ENCODE measurements at regions not wholly inside any gene's neighbourhood (a gene's known extent, or its start where the extent isn't known, plus 50 kb on each side); places are given as distances from the start of the nearest gene placed in this dataset.

- no peak for DNase-seq (ENCODE audit: low read depth, low spot score)
- dilution Hi-C loops (cut with MboI; ENCODE audit: extremely low pct_ligation_motif_present, low sequenced_read_pairs), result no loop called here
These were observed 145.1 kb upstream of the FSTL4 start for GRCh38 chr5:133757396-133757945.

GRCh38 chr5:133756756-133757155, 144.4 kb upstream of the FSTL4 start:
- dilution Hi-C loops (cut with MboI; ENCODE audit: extremely low pct_ligation_motif_present, low sequenced_read_pairs), result no loop called here
- H3K4me2 ChIP-seq (ENCODE audit: control insufficient read depth, extremely low read depth, insufficient read depth, low read depth, low read length), result no peak overlapping the region
- no peaks in the 10 kb centered on the region for H3K9me3 ChIP-seq (ENCODE audit: control insufficient read depth, low read depth, low read length)
- FAIRE-seq, result no peak
- no peak overlapping the region for H2AFZ ChIP-seq (ENCODE audit: control insufficient read depth, low read length)
- H3K4me1 ChIP-seq (ENCODE audit: control insufficient read depth, extremely low read depth, insufficient read depth, low read length), result peaks cover 8% of the 10 kb centered on the region
- TF ChIP-seq EZH2 (IDR thresholded peaks at IDR 0.05; ENCODE audit: low read length) (no peak), CTCF (optimal IDR thresholded peaks at IDR 0.05 in 1 of 3, IDR thresholded peaks at IDR 0.05 in 1 of 3, conservative IDR thresholded peaks at IDR 0.05 in 1 of 3; ENCODE audit: extremely low read depth in 1 of 3, insufficient read depth in 2 of 3, low read length in 3 of 3) (no peak)
- no peak for DNase-seq (ENCODE audit: low read depth, low spot score)
- no peak overlapping the region for H3K27ac ChIP-seq (ENCODE audit: control insufficient read depth, insufficient read depth, low read length)
- H3K9me1 ChIP-seq (ENCODE audit: control insufficient read depth, extremely low read depth, insufficient read depth, low read length), result no peaks in the 10 kb centered on the region
- no peaks in the 10 kb centered on the region for H3K36me3 ChIP-seq (ENCODE audit: control insufficient read depth in 2 of 2, extremely low read depth in 1 of 2, insufficient read depth in 2 of 2, low read length in 2 of 2)
- peaks cover 17% of the 10 kb centered on the region for H3K27me3 ChIP-seq (ENCODE audit: control insufficient read depth, extremely low read depth, insufficient read depth, low read length)
- H3K79me2 ChIP-seq (ENCODE audit: control insufficient read depth, insufficient read depth, low read length), result no peaks in the 10 kb centered on the region
- H4K20me1 ChIP-seq (ENCODE audit: control insufficient read depth, extremely low read depth, insufficient read depth, low read length), result no peaks in the 10 kb centered on the region
- H3K9ac ChIP-seq (ENCODE audit: control insufficient read depth, extremely low read depth, insufficient read depth, low read length), result no peak overlapping the region
- H3K4me3 ChIP-seq (ENCODE audit: control insufficient read depth in 2 of 3, extremely low read depth in 1 of 3, insufficient read depth in 2 of 3, low read depth in 1 of 3, low read length in 3 of 3), result no peak overlapping the region

More at GRCh38 chr5:133757396-133757945, 145.1 kb upstream of the FSTL4 start:
- Histone ChIP-seq H3K79me2 (ENCODE audit: control insufficient read depth, insufficient read depth, low read length) (no peaks in the 10 kb centered on the region), H3K4me2 (ENCODE audit: control insufficient read depth, extremely low read depth, insufficient read depth, low read depth, low read length) (no peak overlapping the region), H3K4me3 (ENCODE audit: control insufficient read depth in 2 of 3, extremely low read depth in 1 of 3, insufficient read depth in 2 of 3, low read depth in 1 of 3, low read length in 3 of 3) (no peak overlapping the region), H3K9me3 (ENCODE audit: control insufficient read depth, low read depth, low read length) (no peaks in the 10 kb centered on the region), H3K9me1 (ENCODE audit: control insufficient read depth, extremely low read depth, insufficient read depth, low read length) (no peaks in the 10 kb centered on the region), H3K27me3 (ENCODE audit: control insufficient read depth, extremely low read depth, insufficient read depth, low read length) (peaks cover 17% of the 10 kb centered on the region), H3K36me3 (ENCODE audit: control insufficient read depth in 2 of 2, extremely low read depth in 1 of 2, insufficient read depth in 2 of 2, low read length in 2 of 2) (no peaks in the 10 kb centered on the region), H3K27ac (ENCODE audit: control insufficient read depth, insufficient read depth, low read length) (no peak overlapping the region), H3K4me1 (ENCODE audit: control insufficient read depth, extremely low read depth, insufficient read depth, low read length) (peaks cover 8% of the 10 kb centered on the region), H4K20me1 (ENCODE audit: control insufficient read depth, extremely low read depth, insufficient read depth, low read length) (no peaks in the 10 kb centered on the region), H3K9ac (ENCODE audit: control insufficient read depth, extremely low read depth, insufficient read depth, low read length) (no peak overlapping the region), H2AFZ (ENCODE audit: control insufficient read depth, low read length) (no peak overlapping the region)
- TF ChIP-seq CTCF (optimal IDR thresholded peaks at IDR 0.05 in 1 of 3, IDR thresholded peaks at IDR 0.05 in 1 of 3, conservative IDR thresholded peaks at IDR 0.05 in 1 of 3; ENCODE audit: extremely low read depth in 1 of 3, insufficient read depth in 2 of 3, low read length in 3 of 3), result no peak
- no peak for TF ChIP-seq EZH2 (IDR thresholded peaks at IDR 0.05; ENCODE audit: low read length)
- no peak for FAIRE-seq
